ENCODE measurements at regions not wholly inside any gene's neighbourhood (a gene's known extent, or its start where the extent isn't known, plus 50 kb on each side); places are given as distances from the start of the nearest gene placed in this dataset.

GRCh38 chr6:166786704-166787293, 159.7 kb upstream of the RPS6KA2 start:
- peak in 3 of 8 donors; percentile 46 to 69 (median 61) for ATAC-seq
- no peak overlapping the region for H3K27ac ChIP-seq
- WGBS, 2 donors, result 3 to 5% methylated on average over 3 of the region's 3 CpGs
- H3K27me3 ChIP-seq, result no peaks in the 10 kb centered on the region
- DNase-seq, result peak in 1 of 2 donors; percentile 42
- TF ChIP-seq CTCF (IDR thresholded peaks at IDR 0.05), result peak; percentile 61 to 86 (median 79)
- intact Hi-C loops (cut with DNase I), result loop anchor here in 9 of 10 donors (1.0 to 10.0 kb wide), 11 partner anchors 164 to 361 kb away; partner anchors contain the start of gene RNASET2 (in 1 of the 9)
- no peaks in the 10 kb centered on the region for H3K4me1 ChIP-seq
- no peak overlapping the region for H3K4me3 ChIP-seq
- no peaks in the 10 kb centered on the region for H3K9me3 ChIP-seq
- H3K36me3 ChIP-seq, result no peaks in the 10 kb centered on the region

- intact Hi-C loops (cut with DNase I), result loop anchor here in 8 of 10 donors (5.0 to 10.0 kb wide), 7 partner anchors 167 to 362 kb away; partner anchors contain the start of gene RNASET2 (in 1 of the 8)
- Histone ChIP-seq H3K4me3 (no peak overlapping the region), H3K27me3 (no peaks in the 10 kb centered on the region), H3K9me3 (no peaks in the 10 kb centered on the region), H3K4me1 (no peaks in the 10 kb centered on the region), H3K27ac (no peak overlapping the region), H3K36me3 (no peaks in the 10 kb centered on the region)
- DNase-seq (no peak), ATAC-seq (no peak)
- WGBS, 2 donors, result 80 to 84% methylated on average over 6 of the region's 6 CpGs
- no peak for TF ChIP-seq CTCF (IDR thresholded peaks at IDR 0.05)
Observed at GRCh38 chr6:166785131-166785530, 158.1 kb upstream of the RPS6KA2 start.

- Histone ChIP-seq H3K4me3 (no peak overlapping the region), H3K4me1 (no peaks in the 10 kb centered on the region), H3K36me3 (no peaks in the 10 kb centered on the region), H3K27ac (no peak overlapping the region), H3K9me3 (no peaks in the 10 kb centered on the region), H3K27me3 (no peaks in the 10 kb centered on the region)
- intact Hi-C loops (cut with DNase I), result loop anchor here in 8 of 10 donors (5.0 to 10.0 kb wide), 7 partner anchors 168 to 363 kb away; partner anchors contain the start of gene RNASET2 (in 1 of the 8)
- DNase-seq (no peak), ATAC-seq (no peak)
- 83 to 85% methylated on average over 7 of the region's 7 CpGs for WGBS, 2 donors
- TF ChIP-seq CTCF (IDR thresholded peaks at IDR 0.05), result no peak
Observed at GRCh38 chr6:166784691-166785090, 157.6 kb upstream of the RPS6KA2 start.

GRCh38 chr6:166782520-166782919, 155.5 kb upstream of the RPS6KA2 start:
- intact Hi-C loops (cut with DNase I), result loop anchor here in 2 of 10 donors (5.0 to 10.0 kb wide), 3 partner anchors 172 to 360 kb away; partner anchors contain the start of gene RNASET2 (in 1 of the 2)
- H3K9me3 ChIP-seq, result no peaks in the 10 kb centered on the region
- DNase-seq (no peak), ATAC-seq (no peak)
- no peak for TF ChIP-seq CTCF (IDR thresholded peaks at IDR 0.05)
- no peak overlapping the region for H3K4me3 ChIP-seq
- H3K27ac ChIP-seq, result no peak overlapping the region
- no peaks in the 10 kb centered on the region for H3K36me3 ChIP-seq
- no peaks in the 10 kb centered on the region for H3K4me1 ChIP-seq
- H3K27me3 ChIP-seq, result no peaks in the 10 kb centered on the region
- 77 to 82% methylated on average over 10 of the region's 10 CpGs for WGBS, 2 donors

All from heart right ventricle (tissue), 16 donors.